ENCODE measurements at regions not wholly inside any gene's neighbourhood (a gene's known extent, or its start where the extent isn't known, plus 50 kb on each side); places are given as distances from the start of the nearest gene placed in this dataset.

DNA sequence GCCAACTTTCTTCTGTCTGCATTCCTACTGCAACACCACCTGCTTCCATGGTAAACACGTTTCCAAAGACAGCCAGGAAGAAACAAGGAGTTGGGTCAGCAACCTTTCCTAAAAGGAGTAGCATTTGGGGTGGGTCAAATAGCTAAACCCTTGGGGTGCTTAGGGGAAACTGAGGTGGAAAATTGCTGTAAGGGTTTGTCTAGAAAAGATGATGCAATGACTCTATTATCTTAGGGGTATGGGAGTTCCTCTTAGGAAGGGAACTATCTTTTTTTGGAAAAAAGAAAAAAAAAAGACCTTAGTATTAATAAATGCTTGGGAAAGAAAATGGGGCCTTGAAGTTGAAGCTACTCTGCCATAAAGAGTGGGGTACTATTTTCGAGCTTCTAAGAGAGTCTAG lies 86.1 kb upstream of the POMGNT2 start:
- no peak for ATAC-seq (ENCODE audit: low FRiP score)
- DNase-seq (ENCODE audit: low spot score) = no peak
- TF ChIP-seq, protein P1, sequence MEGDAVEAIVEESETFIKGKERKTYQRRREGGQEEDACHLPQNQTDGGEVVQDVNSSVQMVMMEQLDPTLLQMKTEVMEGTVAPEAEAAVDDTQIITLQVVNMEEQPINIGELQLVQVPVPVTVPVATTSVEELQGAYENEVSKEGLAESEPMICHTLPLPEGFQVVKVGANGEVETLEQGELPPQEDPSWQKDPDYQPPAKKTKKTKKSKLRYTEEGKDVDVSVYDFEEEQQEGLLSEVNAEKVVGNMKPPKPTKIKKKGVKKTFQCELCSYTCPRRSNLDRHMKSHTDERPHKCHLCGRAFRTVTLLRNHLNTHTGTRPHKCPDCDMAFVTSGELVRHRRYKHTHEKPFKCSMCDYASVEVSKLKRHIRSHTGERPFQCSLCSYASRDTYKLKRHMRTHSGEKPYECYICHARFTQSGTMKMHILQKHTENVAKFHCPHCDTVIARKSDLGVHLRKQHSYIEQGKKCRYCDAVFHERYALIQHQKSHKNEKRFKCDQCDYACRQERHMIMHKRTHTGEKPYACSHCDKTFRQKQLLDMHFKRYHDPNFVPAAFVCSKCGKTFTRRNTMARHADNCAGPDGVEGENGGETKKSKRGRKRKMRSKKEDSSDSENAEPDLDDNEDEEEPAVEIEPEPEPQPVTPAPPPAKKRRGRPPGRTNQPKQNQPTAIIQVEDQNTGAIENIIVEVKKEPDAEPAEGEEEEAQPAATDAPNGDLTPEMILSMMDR (IDR thresholded peaks at IDR 0.05) = no peak

DNA sequence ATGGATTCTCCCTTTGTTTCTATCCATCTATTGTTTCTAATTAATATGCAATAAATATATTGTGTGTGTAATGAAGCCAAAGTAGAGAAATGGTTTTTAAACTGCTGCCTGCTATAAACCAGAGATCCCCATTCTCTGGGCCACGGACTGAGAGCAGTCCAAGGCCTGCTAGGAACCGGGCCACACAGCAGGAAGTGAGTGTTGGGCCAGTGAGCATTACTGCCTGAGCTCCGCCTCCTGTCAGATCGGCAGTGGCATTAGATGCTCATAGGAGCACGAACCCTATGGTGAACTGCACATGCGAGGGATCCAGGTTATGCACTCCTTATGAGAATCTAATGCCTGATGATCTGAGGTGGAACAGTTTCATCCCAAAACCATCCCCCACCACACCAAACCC lies 85.2 kb upstream of the POMGNT2 start:
- no peak for DNase-seq (ENCODE audit: low spot score)
- no peak for ATAC-seq (ENCODE audit: low FRiP score)
- TF ChIP-seq, protein P1 (IDR thresholded peaks at IDR 0.05) = no peak

DNA sequence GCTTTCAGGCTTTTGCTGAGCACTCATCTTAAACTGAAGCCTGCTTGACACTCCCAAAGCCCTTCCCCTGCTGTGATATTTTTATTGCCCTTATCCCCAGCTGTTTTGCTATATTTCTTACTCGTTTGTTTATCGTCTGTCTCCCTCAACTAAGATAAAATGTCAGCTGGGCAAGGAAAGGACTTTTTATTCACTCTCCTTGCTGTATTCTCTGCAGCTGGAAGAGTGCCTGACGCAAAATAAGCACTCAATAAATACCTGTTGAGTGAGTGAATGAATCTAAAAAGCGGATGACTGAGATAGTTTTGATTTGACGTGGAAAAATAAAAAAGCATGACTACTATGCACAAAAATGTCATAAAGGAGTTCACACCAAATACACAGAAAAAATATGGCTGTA lies 84.8 kb upstream of the POMGNT2 start:
- ATAC-seq (ENCODE audit: low FRiP score) (no peak), DNase-seq (ENCODE audit: low spot score) (no peak)
- TF ChIP-seq, protein P1 (IDR thresholded peaks at IDR 0.05) = no peak

DNA sequence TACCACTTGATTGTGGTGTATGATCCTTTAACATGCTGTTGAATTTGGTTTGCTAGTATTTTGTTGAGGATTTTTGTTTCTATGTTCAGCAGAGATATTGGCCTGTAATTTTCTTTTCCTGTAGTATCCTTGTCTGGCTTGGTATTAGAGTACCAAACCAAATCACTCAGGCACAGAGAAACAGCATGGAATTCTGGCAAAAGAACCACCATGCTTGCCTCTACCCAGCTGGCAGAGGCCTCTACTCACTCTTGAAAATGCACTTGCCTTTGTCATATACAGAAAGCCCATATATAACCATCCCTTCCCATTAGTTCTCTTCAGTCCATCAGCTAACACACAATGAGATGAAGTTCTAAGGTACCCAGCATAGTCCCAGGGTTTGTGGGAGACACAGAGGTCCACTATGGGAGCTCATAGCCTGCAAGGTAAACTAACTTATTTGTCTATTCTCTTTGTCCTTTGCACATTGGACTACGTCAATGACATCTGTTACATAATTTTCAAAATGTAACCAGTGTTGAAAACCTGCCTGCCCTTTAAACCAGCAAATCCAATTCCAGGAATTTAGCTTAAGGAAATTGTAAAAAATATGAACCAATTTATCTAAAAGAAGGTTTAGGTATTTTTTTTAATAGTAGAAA lies 82.1 kb upstream of the POMGNT2 start:
- DNase-seq (ENCODE audit: low spot score) (no peak), ATAC-seq (ENCODE audit: low FRiP score) (no peak)
- TF ChIP-seq, protein P1 (IDR thresholded peaks at IDR 0.05) = no peak

DNA sequence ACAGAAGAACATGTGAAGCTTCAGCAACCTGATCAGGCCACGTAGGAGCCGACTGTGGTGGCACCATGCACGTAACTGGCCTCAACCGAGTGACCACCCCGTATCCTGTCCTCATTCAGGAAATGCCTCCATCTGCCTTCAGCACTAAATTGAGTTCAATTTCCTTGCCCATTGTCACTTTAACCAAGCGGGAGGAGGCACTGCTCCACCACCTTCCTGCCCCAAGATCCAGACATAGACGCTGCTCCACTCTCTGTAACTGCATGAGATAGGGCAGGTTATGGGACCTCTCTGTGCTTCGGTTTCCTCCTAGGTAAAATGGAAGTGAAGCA lies 80.1 kb upstream of the POMGNT2 start:
- no peak for DNase-seq (ENCODE audit: low spot score)
- no peak for ATAC-seq (ENCODE audit: low FRiP score)
- TF ChIP-seq, protein P1 (IDR thresholded peaks at IDR 0.05) = no peak

DNA sequence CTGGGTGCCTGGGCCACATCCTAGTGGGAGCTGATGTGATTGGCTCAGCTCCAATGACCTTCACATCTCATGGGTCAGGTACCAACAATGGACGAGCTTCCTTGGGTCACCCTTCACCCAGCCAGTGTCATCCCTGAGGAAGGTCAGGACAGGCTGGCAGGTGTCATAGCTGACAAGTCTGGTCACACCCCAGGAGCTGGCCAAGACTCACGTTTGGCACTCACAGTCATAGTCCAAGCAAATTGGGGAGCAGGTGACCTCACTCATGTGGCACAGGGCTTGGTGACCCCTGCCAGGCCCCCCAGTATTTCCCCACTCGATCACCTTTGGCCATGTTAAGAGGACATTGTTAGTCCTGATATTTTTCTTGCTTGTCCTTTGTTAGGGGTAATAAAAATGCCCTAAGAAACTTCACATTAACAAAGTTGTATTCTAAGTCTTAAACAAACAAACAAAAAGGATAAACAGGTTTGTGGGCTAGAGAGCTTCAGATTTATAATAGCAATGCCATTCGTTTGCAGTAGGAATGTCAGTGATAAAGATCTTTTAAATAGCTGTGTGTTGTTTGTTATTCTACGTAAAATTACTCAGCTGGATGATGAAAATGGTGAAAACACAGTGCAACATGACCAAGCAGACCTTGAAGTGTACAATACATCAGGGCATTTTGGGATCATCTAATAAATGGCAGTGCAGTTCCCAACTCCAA lies 79.5 kb upstream of the POMGNT2 start:
- ATAC-seq (ENCODE audit: low FRiP score) (no peak), DNase-seq (ENCODE audit: low spot score) (no peak)
- TF ChIP-seq, protein P1 (IDR thresholded peaks at IDR 0.05) = no peak

DNA sequence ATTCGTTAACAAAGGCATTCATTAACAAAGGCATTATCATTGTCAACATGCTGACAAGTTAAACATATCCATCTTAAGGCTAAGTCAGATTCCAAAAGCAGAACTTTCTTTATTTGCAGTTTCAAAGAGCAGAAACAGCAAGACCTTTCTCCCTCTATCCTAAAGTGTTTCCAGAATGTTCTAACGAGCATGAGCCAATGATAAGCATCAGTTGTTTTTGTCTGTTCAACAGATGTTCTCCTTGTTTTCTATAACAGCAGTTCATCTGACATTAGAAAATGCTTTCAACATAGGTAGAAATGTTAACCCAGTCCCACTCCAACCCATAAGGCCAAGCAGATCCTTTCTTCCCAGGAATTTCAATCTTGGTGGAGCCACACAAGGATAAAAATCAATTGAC lies 77.6 kb upstream of the POMGNT2 start:
- no peak for DNase-seq (ENCODE audit: low spot score)
- ATAC-seq (ENCODE audit: low FRiP score) = no peak
- TF ChIP-seq, protein P1 (IDR thresholded peaks at IDR 0.05) = no peak
